ENCODE measurements at regions not wholly inside any gene's neighbourhood (a gene's known extent, or its start where the extent isn't known, plus 50 kb on each side); places are given as distances from the start of the nearest gene placed in this dataset.

GRCh38 chr21:32215306-32215685 lies 63.6 kb downstream of the MIS18A start:
- TF ChIP-seq CTCF (IDR thresholded peaks at IDR 0.05): no peak
- TF ChIP-seq POLR2AphosphoS5 (IDR thresholded peaks at IDR 0.05): no peak
- TF ChIP-seq POLR2A (IDR thresholded peaks at IDR 0.05; ENCODE audit: low read depth): no peak
